IMR-90 (cell line): ENCODE measurements at regions not wholly inside any gene's neighbourhood (a gene's known extent, or its start where the extent isn't known, plus 50 kb on each side); places are given as distances from the start of the nearest gene placed in this dataset.

Source experiments
- ATAC-seq: fragments of 200-7000 bp; cut with Tn5 transposase; 2 replicates; pipeline ENCODE4 v1.9.1; 2020; ENCODE audit warnings: low read depth, mild to moderate bottlenecking, moderate library complexity
- BruUV-seq: library from RNA; stranded (reverse); fragments of 400-500 nt; replicated peaks from 2 replicates; lab custom pipeline; 2021; lab: Mats Ljungman, UMichigan
- CTCF ChIA-PET: fragments of 300-600 bp; formaldehyde crosslinking; extraction: SDS; loops from one replicate; lab custom pipeline; 2021; ENCODE audit warnings: antibody characterized with exemption; lab: Yijun Ruan, JAX
- POLR2A ChIA-PET: fragments of 300-600 bp; sonication (Branson Sonifier 250); formaldehyde crosslinking; loops from one replicate; lab custom pipeline; 2022; ENCODE audit warnings: antibody characterized with exemption; ENCODE audit not compliant: unreplicated experiment; lab: Charles Lee
- DNase-seq: peaks from one replicate; pipeline ENCODE4 v3.0.0; 2013
- H2AFZ ChIP-seq: replicated peaks from 2 replicates; pipeline ENCODE3; 2013; ENCODE audit warnings: low read length, mild to moderate bottlenecking; ENCODE audit not compliant: poor library complexity
- H2AK5ac ChIP-seq: 2 replicates; pipeline ENCODE4 v1.6.1; 2013; ENCODE audit warnings: low read depth, low read length, inconsistent platforms
- H2AK9ac ChIP-seq: replicated peaks from 2 replicates; pipeline ENCODE3; 2013; ENCODE audit warnings: mild to moderate bottlenecking, low read depth, low read length, moderate library complexity; ENCODE audit not compliant: poor library complexity
- H2BK120ac ChIP-seq: 2 replicates; pipeline ENCODE4 v1.6.1; 2013; ENCODE audit warnings: low read depth, low read length, inconsistent platforms
- H2BK15ac ChIP-seq: 3 replicates; pipeline ENCODE4 v1.6.1; 2013; ENCODE audit warnings: low read depth, low read length, inconsistent platforms
- H2BK20ac ChIP-seq: 2 replicates; pipeline ENCODE4 v1.6.1; 2013; ENCODE audit warnings: low read depth, mild to moderate bottlenecking, inconsistent platforms, low read length, moderate library complexity
- H2BK5ac ChIP-seq: 2 replicates; pipeline ENCODE4 v1.6.1; 2013; ENCODE audit warnings: mild to moderate bottlenecking, low read depth, low read length, inconsistent platforms; ENCODE audit not compliant: poor library complexity, severe bottlenecking
- H3K14ac ChIP-seq: replicated peaks from 2 replicates; pipeline ENCODE4 v1.6.1; 2013; ENCODE audit warnings: low read depth, low read length, inconsistent platforms
- H3K18ac ChIP-seq: 2 replicates; pipeline ENCODE4 v1.6.1; 2013; ENCODE audit warnings: low read depth, low read length, control low read depth
- H3K23ac ChIP-seq: 2 replicates; pipeline ENCODE4 v1.6.1; 2013; ENCODE audit warnings: low read depth, low read length, inconsistent platforms
- H3K27ac ChIP-seq: 2 replicates; pipeline ENCODE4 v1.5.1; 2013; ENCODE audit warnings: mild to moderate bottlenecking, control low read depth, low read length; ENCODE audit not compliant: insufficient read depth
- H3K27me3 ChIP-seq: 2 replicates; pipeline ENCODE4 v1.6.1; 2013; ENCODE audit warnings: low read length; ENCODE audit not compliant: control insufficient read depth, insufficient read depth
- H3K36me3 ChIP-seq: 2 replicates; pipeline ENCODE4 v1.6.1; 2013; ENCODE audit warnings: low read length, mixed read lengths; ENCODE audit not compliant: control insufficient read depth, insufficient read depth
- H3K4ac ChIP-seq: 2 replicates; pipeline ENCODE4 v1.6.1; 2013; ENCODE audit warnings: low read depth, low read length, inconsistent platforms
- H3K4me1 ChIP-seq: 2 replicates; pipeline ENCODE4 v1.6.1; 2013; ENCODE audit warnings: low read length, mixed read lengths; ENCODE audit not compliant: control insufficient read depth, insufficient read depth
- H3K4me2 ChIP-seq: 2 replicates; pipeline ENCODE4 v1.6.1; 2013; ENCODE audit warnings: low read depth, mild to moderate bottlenecking, control low read depth, low read length, moderate library complexity
- H3K4me3 ChIP-seq: 2 replicates; pipeline ENCODE4 v1.5.1; 2013; ENCODE audit warnings: low read depth, mild to moderate bottlenecking, control low read depth, low read length, moderate library complexity; ENCODE audit not compliant: insufficient read depth
- H3K56ac ChIP-seq: 2 replicates; pipeline ENCODE4 v1.6.1; 2013; ENCODE audit warnings: low read length, inconsistent platforms; ENCODE audit not compliant: insufficient read depth; ENCODE audit errors: extremely low read depth
- H3K79me1 ChIP-seq, 2 experiments: 2 replicates each; pipeline ENCODE4 v1.6.1; 2013; ENCODE audit warnings: low read length in 2 of 2, inconsistent platforms in 1 of 2, low read depth in 1 of 2
- H3K9ac ChIP-seq: 2 replicates; pipeline ENCODE4 v1.6.1; 2013; ENCODE audit warnings: low read depth, low read length, control low read depth
- H3K9me1 ChIP-seq: 2 replicates; pipeline ENCODE4 v1.6.1; 2013; ENCODE audit warnings: low read length, inconsistent platforms; ENCODE audit not compliant: insufficient read depth
- H3K9me3 ChIP-seq: 2 replicates; pipeline ENCODE4 v1.6.1; 2013; ENCODE audit warnings: low read length; ENCODE audit not compliant: control insufficient read depth, insufficient read depth
- H4K20me1 ChIP-seq: 2 replicates; pipeline ENCODE4 v1.6.1; 2013; ENCODE audit warnings: low read length, inconsistent platforms; ENCODE audit not compliant: insufficient read depth
- H4K5ac ChIP-seq: 2 replicates; pipeline ENCODE4 v1.6.1; 2013; ENCODE audit warnings: mild to moderate bottlenecking, low read depth, low read length, control low read depth
- H4K8ac ChIP-seq, 2 experiments: 2 replicates each; pipeline ENCODE4 v1.6.1; 2013; ENCODE audit warnings: low read depth in 2 of 2, low read length in 2 of 2, control low read depth in 1 of 2, inconsistent platforms in 1 of 2
- H4K91ac ChIP-seq: 2 replicates; pipeline ENCODE4 v1.6.1; 2013; ENCODE audit warnings: low read depth, low read length, inconsistent platforms; ENCODE audit not compliant: insufficient read depth
- BHLHE40 ChIP-seq: fragments of 150-350 bp; IDR thresholded peaks from 2 replicates; pipeline ENCODE4 v1.6.1; 2016; ENCODE audit warnings: mild to moderate bottlenecking, low read depth, low read length
- CEBPB ChIP-seq: IDR thresholded peaks from 2 replicates; pipeline ENCODE4 v1.6.1; 2012; ENCODE audit warnings: low read depth, low read length, improper control_type of control experiment
- CHD1 ChIP-seq: IDR thresholded peaks from 2 replicates; pipeline ENCODE4 v1.6.1; 2012; ENCODE audit warnings: low read depth, low read length, improper control_type of control experiment
- FOS ChIP-seq: fragments of 150-350 bp; IDR thresholded peaks from 2 replicates; pipeline ENCODE4 v1.6.1; 2016; ENCODE audit warnings: low read depth, low read length
- MAFK ChIP-seq: IDR thresholded peaks from 2 replicates; pipeline ENCODE4 v1.6.1; 2012; ENCODE audit warnings: low read depth, low read length, improper control_type of control experiment
- MAZ ChIP-seq: IDR thresholded peaks from 2 replicates; pipeline ENCODE4 v1.6.1; 2012; ENCODE audit warnings: low read depth, mild to moderate bottlenecking, low read length, improper control_type of control experiment, moderate library complexity, borderline replicate concordance
- MXI1 ChIP-seq: IDR thresholded peaks from 2 replicates; pipeline ENCODE4 v1.6.1; 2012; ENCODE audit warnings: low read depth, mild to moderate bottlenecking, low read length, moderate library complexity, borderline replicate concordance
- NFE2L2 ChIP-seq: fragments of 150-350 bp; IDR thresholded peaks from 2 replicates; pipeline ENCODE4 v1.6.1; 2016; ENCODE audit warnings: low read depth, mild to moderate bottlenecking, low read length
- POLR2A ChIP-seq: IDR thresholded peaks from 2 replicates; pipeline ENCODE4 v1.6.1; 2012; ENCODE audit warnings: mild to moderate bottlenecking, low read depth, low read length
- RAD21 ChIP-seq: IDR thresholded peaks from 2 replicates; pipeline ENCODE4 v1.6.1; 2012; ENCODE audit warnings: low read length, improper control_type of control experiment
- RCOR1 ChIP-seq: IDR thresholded peaks from 2 replicates; pipeline ENCODE4 v1.6.1; 2012; ENCODE audit warnings: mild to moderate bottlenecking, low read length, improper control_type of control experiment; ENCODE audit not compliant: insufficient replicate concordance
- RFX5 ChIP-seq: IDR thresholded peaks from 2 replicates; pipeline ENCODE4 v1.8.0; 2012; ENCODE audit warnings: low read depth, mild to moderate bottlenecking, low read length, moderate library complexity
- SMC3 ChIP-seq: fragments of 150-350 bp; IDR thresholded peaks from 2 replicates; pipeline ENCODE4 v1.6.1; 2016; ENCODE audit warnings: low read depth, mild to moderate bottlenecking, antibody characterized with exemption, low read length, moderate library complexity
- WGBS, 2 experiments: methylation state at CpG; one replicate each; pipeline versions ENCODE4 v1.1.5 to v1.1.7; 2013; ENCODE audit warnings: missing lambda C conversion rate in 2 of 2; ENCODE audit not compliant: insufficient read length in 1 of 2; ENCODE audit errors: extremely low coverage in 2 of 2; 5-methylcytosine and 5-hydroxymethylcytosine counted together
- dilution Hi-C: fragments of 300-500 bp; cut with HindIII; formaldehyde crosslinking; loops from one replicate; pipeline ENCODE4 v1.14.3; 2018; ENCODE audit warnings: low sequenced_read_pairs; ENCODE audit not compliant: unreplicated experiment
- in situ Hi-C: fragments of 300-500 bp; cut with MboI; formaldehyde crosslinking; loops from 3 replicates; pipeline ENCODE4 v1.14.3; 2019; ENCODE audit warnings: low sequenced_read_pairs, inconsistent platforms, mixed read lengths
- intact Hi-C: fragments of 100-400 bp; cut with micrococcal nuclease; formaldehyde crosslinking; loops from 2 replicates; pipeline ENCODE4 v1.10.0; 2022
- TF ChIP-seq, protein P1 (sequence below): conservative IDR thresholded peaks from 2 replicates; pipeline ENCODE4 v1.5.1; 2012; ENCODE audit warnings: mild to moderate bottlenecking, low read depth, low read length, improper control_type of control experiment
- TF ChIP-seq, protein P2 (sequence below): fragments of 150-350 bp; IDR thresholded peaks from 2 replicates; pipeline ENCODE4 v1.6.1; 2016; ENCODE audit warnings: low read depth, mild to moderate bottlenecking, low read length, moderate library complexity, borderline replicate concordance
- TF ChIP-seq, protein P3 (sequence below): fragments of 150-350 bp; IDR thresholded peaks from 2 replicates; pipeline ENCODE4 v1.6.1; 2017; ENCODE audit warnings: mild to moderate bottlenecking, antibody characterized with exemption, low read length, low read depth

DNA sequence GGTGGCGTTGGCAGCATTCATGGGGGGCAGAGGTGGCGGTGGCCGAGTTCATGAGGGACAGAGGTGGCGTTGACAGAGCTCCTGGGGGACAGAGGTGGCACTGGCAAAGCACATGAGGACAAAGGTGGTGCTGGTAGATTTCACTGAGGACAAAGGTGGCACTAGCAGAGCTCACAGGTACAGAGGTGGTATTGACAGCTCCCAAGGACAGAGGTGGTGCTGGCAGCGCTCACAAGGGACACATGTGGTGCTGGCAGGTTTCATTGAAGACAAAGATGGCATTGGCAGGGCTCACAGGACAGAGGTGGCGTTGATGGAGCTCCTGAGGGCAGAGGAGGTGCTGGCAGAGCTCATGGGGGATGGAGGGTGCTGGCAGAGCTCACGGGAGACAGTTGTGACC is 425.4 kb downstream of the CTTN start:
- no peak overlapping the region for H3K18ac ChIP-seq
- no peak overlapping the region for H4K91ac ChIP-seq
- H3K9me1 ChIP-seq, result no peaks in the 10 kb centered on the region
- H4K5ac ChIP-seq, result no peak overlapping the region
- no peak overlapping the region for H2BK15ac ChIP-seq
- ChIA-PET CTCF (no interaction called here), POLR2A (interaction anchor here (0.7 kb wide), 1 partner anchor 14 kb away, joined by 3 read pairs; no protein-coding TSS in a partner anchor)
- dilution Hi-C loops (no loop called here), intact Hi-C loops (no loop called here), in situ Hi-C loops (no loop called here)
- peaks cover 21% of the 10 kb centered on the region for H3K27me3 ChIP-seq
- no peak for DNase-seq
- TF ChIP-seq, protein P1, sequence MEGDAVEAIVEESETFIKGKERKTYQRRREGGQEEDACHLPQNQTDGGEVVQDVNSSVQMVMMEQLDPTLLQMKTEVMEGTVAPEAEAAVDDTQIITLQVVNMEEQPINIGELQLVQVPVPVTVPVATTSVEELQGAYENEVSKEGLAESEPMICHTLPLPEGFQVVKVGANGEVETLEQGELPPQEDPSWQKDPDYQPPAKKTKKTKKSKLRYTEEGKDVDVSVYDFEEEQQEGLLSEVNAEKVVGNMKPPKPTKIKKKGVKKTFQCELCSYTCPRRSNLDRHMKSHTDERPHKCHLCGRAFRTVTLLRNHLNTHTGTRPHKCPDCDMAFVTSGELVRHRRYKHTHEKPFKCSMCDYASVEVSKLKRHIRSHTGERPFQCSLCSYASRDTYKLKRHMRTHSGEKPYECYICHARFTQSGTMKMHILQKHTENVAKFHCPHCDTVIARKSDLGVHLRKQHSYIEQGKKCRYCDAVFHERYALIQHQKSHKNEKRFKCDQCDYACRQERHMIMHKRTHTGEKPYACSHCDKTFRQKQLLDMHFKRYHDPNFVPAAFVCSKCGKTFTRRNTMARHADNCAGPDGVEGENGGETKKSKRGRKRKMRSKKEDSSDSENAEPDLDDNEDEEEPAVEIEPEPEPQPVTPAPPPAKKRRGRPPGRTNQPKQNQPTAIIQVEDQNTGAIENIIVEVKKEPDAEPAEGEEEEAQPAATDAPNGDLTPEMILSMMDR, result no peak
- no peak for TF ChIP-seq MAZ
- TF ChIP-seq RFX5, result no peak
- no peak for TF ChIP-seq NFE2L2
- no peak for TF ChIP-seq CEBPB
- TF ChIP-seq, protein P2, sequence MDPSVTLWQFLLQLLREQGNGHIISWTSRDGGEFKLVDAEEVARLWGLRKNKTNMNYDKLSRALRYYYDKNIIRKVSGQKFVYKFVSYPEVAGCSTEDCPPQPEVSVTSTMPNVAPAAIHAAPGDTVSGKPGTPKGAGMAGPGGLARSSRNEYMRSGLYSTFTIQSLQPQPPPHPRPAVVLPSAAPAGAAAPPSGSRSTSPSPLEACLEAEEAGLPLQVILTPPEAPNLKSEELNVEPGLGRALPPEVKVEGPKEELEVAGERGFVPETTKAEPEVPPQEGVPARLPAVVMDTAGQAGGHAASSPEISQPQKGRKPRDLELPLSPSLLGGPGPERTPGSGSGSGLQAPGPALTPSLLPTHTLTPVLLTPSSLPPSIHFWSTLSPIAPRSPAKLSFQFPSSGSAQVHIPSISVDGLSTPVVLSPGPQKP, result no peak
- no peak for TF ChIP-seq POLR2A
- TF ChIP-seq MAFK, result no peak
- no peak for TF ChIP-seq BHLHE40
- no peak for TF ChIP-seq MXI1
- TF ChIP-seq, protein P3, sequence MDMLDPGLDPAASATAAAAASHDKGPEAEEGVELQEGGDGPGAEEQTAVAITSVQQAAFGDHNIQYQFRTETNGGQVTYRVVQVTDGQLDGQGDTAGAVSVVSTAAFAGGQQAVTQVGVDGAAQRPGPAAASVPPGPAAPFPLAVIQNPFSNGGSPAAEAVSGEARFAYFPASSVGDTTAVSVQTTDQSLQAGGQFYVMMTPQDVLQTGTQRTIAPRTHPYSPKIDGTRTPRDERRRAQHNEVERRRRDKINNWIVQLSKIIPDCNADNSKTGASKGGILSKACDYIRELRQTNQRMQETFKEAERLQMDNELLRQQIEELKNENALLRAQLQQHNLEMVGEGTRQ, result no peak
- no peak for TF ChIP-seq FOS
- TF ChIP-seq RCOR1, result no peak
- no peak for TF ChIP-seq SMC3
- TF ChIP-seq RAD21, result no peak
- TF ChIP-seq CHD1, result no peak
- no peak overlapping the region for H3K14ac ChIP-seq
- no TSS peak for BruUV-seq
- peaks cover under 1% of the 10 kb centered on the region; the same call in 1 of the 2 replicates for H3K4me1 ChIP-seq
- H2AFZ ChIP-seq, result no peak overlapping the region
- H3K56ac ChIP-seq, result no peak overlapping the region
- H3K23ac ChIP-seq, result no peak overlapping the region
- H4K20me1 ChIP-seq, result no peaks in the 10 kb centered on the region; the same call in 1 of the 2 replicates
- H3K27ac ChIP-seq, result no peak overlapping the region
- H3K79me1 ChIP-seq, result no peaks in the 10 kb centered on the region
- no peaks in the 10 kb centered on the region; the same call in 1 of the 2 replicates for H3K9me3 ChIP-seq
- no peak overlapping the region for H3K9ac ChIP-seq
- no peak overlapping the region for H2BK5ac ChIP-seq
- WGBS, 2 experiments, result 71% methylated on average over 5 of the region's 7 CpGs; no CpG with 5 or more reads in 1 of the 2 experiments
- H3K4me2 ChIP-seq, result no peak overlapping the region
- H3K4me3 ChIP-seq, result no peak overlapping the region
- H2BK20ac ChIP-seq, result no peak overlapping the region
- no peak overlapping the region for H3K4ac ChIP-seq
- no peak overlapping the region for H2AK9ac ChIP-seq
- peaks cover 4% of the 10 kb centered on the region; the same call in 1 of the 2 replicates for H3K36me3 ChIP-seq
- H4K8ac ChIP-seq, result no peak overlapping the region
- no peak overlapping the region for H2AK5ac ChIP-seq
- H2BK120ac ChIP-seq, result no peak overlapping the region
- no peak for ATAC-seq
